GM19397 (cell line): ENCODE measurements at regions not wholly inside any gene's neighbourhood (a gene's known extent, or its start where the extent isn't known, plus 50 kb on each side); places are given as distances from the start of the nearest gene placed in this dataset.
"Not testable (repeated sequence)": the region's sequence is repeated elsewhere in the genome, so short reads cannot be mapped to it uniquely, and the experiment has no call there.

Source experiments
- ATAC-seq: cut with Tn5 transposase; IDR thresholded peaks from one replicate; pipeline ENCODE4 v1.9.1; 2021; ENCODE audit warnings: mild to moderate bottlenecking, moderate library complexity; ENCODE audit not compliant: unreplicated experiment

GRCh38 chr7:46774515-46774914 lies 807.4 kb downstream of the TNS3 start:
- ATAC-seq: no peak

- ATAC-seq: no peak
Observed at GRCh38 chr7:46772776-46773175, 809.1 kb downstream of the TNS3 start.

GRCh38 chr7:46767071-46767470 lies 814.8 kb downstream of the TNS3 start:
- ATAC-seq: no peak

GRCh38 chr7:46764100-46764936 lies 817.6 kb downstream of the TNS3 start:
- no peak for ATAC-seq

- ATAC-seq: no peak
Observed at GRCh38 chr7:46763344-46763743, 818.6 kb downstream of the TNS3 start.

- ATAC-seq: no peak
Observed at GRCh38 chr7:46759711-46760480, 822.0 kb downstream of the TNS3 start.

GRCh38 chr7:46756996-46757395 lies 824.9 kb downstream of the TNS3 start:
- no peak for ATAC-seq

- no peak for ATAC-seq
Observed at GRCh38 chr7:46756256-46756655, 825.7 kb downstream of the TNS3 start.

GRCh38 chr7:46755120-46756034 lies 826.5 kb downstream of the TNS3 start:
- no peak for ATAC-seq

GRCh38 chr7:46754140-46754720 lies 827.7 kb downstream of the TNS3 start:
- ATAC-seq: no peak

GRCh38 chr7:46753662-46754061 lies 828.2 kb downstream of the TNS3 start:
- ATAC-seq: no peak

GRCh38 chr7:46752881-46753366 lies 829.0 kb downstream of the TNS3 start:
- no peak for ATAC-seq

- not testable (repeated sequence) for ATAC-seq
Observed at GRCh38 chr7:46751927-46752723, 829.8 kb downstream of the TNS3 start.

GRCh38 chr7:46751471-46751870 lies 830.4 kb upstream of the IGFBP3 start:
- ATAC-seq: no peak

- ATAC-seq: no peak
Observed at GRCh38 chr7:46750321-46750865, 829.3 kb upstream of the IGFBP3 start.

- no peak for ATAC-seq
Observed at GRCh38 chr7:46747869-46748576, 827.0 kb upstream of the IGFBP3 start.

GRCh38 chr7:46746695-46747687 lies 825.9 kb upstream of the IGFBP3 start:
- no peak for ATAC-seq

GRCh38 chr7:46745707-46746090 lies 824.6 kb upstream of the IGFBP3 start:
- ATAC-seq: no peak
